Activated CD4-positive, alpha-beta T cell treated with anti-CD3 and anti-CD28 coated beads for 36 hours (primary cell): ENCODE measurements at regions not wholly inside any gene's neighbourhood (a gene's known extent, or its start where the extent isn't known, plus 50 kb on each side); places are given as distances from the start of the nearest gene placed in this dataset.

Source experiments
- ATAC-seq: fragments of 200-7000 bp; cut with Tn5 transposase; one replicate; pipeline ENCODE4 v1.10.0; 2021; ENCODE audit warnings: mild to moderate bottlenecking, moderate library complexity
- CTCF ChIA-PET: fragments of 350-600 bp; sonication (Branson Sonifier 250); formaldehyde crosslinking; loops from one replicate; lab custom pipeline; 2021; ENCODE audit warnings: antibody characterized with exemption; lab: Charles Lee
- POLR2A ChIA-PET: fragments of 350-600 bp; sonication (Branson Sonifier 250); formaldehyde crosslinking; loops from one replicate; lab custom pipeline; 2021; ENCODE audit warnings: antibody characterized with exemption, inconsistent platforms; lab: Charles Lee
- DNase-seq: peaks from one replicate; pipeline ENCODE4 v3.0.0-alpha.2; 2020
- H3K27ac Mint-ChIP-seq: one replicate; pipeline ENCODE4 v1.8.0; 2021; ENCODE audit warnings: mixed read lengths
- H3K27me3 Mint-ChIP-seq: one replicate; pipeline ENCODE4 v1.8.0; 2021; ENCODE audit warnings: mixed read lengths
- H3K36me3 Mint-ChIP-seq: one replicate; pipeline ENCODE4 v1.8.0; 2021; ENCODE audit warnings: low read depth, mixed read lengths
- H3K4me1 Mint-ChIP-seq: one replicate; pipeline ENCODE4 v1.8.0; 2021; ENCODE audit warnings: mixed read lengths
- H3K4me3 Mint-ChIP-seq: one replicate; pipeline ENCODE4 v1.8.0; 2021; ENCODE audit warnings: mild to moderate bottlenecking, moderate library complexity, mixed read lengths
- H3K9me3 Mint-ChIP-seq: one replicate; pipeline ENCODE4 v1.8.0; 2021; ENCODE audit warnings: low read depth, mixed read lengths
- intact Hi-C, 2 experiments: fragments of 100-400 bp; cut with DNase I in 1 of 2; cut with micrococcal nuclease in 1 of 2; formaldehyde crosslinking; loops; one replicate each; pipeline versions ENCODE4 v1.14.2 to v1.15.1; 2022 to 2024; cut with DNase I, micrococcal nuclease

GRCh38 chr4:22336822-22337221 is 179.0 kb downstream of the ADGRA3 start:
- H3K9me3 Mint-ChIP-seq = peaks cover 2% of the 10 kb centered on the region
- no peaks in the 10 kb centered on the region for H3K4me1 Mint-ChIP-seq
- H3K27ac Mint-ChIP-seq = no peak overlapping the region
- H3K27me3 Mint-ChIP-seq = no peaks in the 10 kb centered on the region
- ChIA-PET POLR2A (no interaction called here), CTCF (no interaction called here)
- H3K4me3 Mint-ChIP-seq = no peak overlapping the region
- H3K36me3 Mint-ChIP-seq = no peaks in the 10 kb centered on the region
- intact Hi-C loops = no loop called here
- ATAC-seq (no peak), DNase-seq (no peak)

GRCh38 chr4:22334155-22334554 is 181.7 kb downstream of the ADGRA3 start:
- Mint-ChIP-seq H3K4me3 (no peak overlapping the region), H3K27me3 (no peaks in the 10 kb centered on the region), H3K4me1 (no peaks in the 10 kb centered on the region), H3K27ac (no peak overlapping the region), H3K36me3 (no peaks in the 10 kb centered on the region), H3K9me3 (peaks cover 6% of the 10 kb centered on the region)
- ATAC-seq (no peak), DNase-seq (no peak)
- intact Hi-C loops = no loop called here
- POLR2A ChIA-PET = no interaction called here
- CTCF ChIA-PET = no interaction called here

GRCh38 chr4:22324422-22324821 is 191.4 kb downstream of the ADGRA3 start:
- CTCF ChIA-PET = no interaction called here
- DNase-seq (no peak), ATAC-seq (no peak)
- Mint-ChIP-seq H3K4me3 (no peak overlapping the region), H3K36me3 (no peaks in the 10 kb centered on the region), H3K4me1 (no peaks in the 10 kb centered on the region), H3K27ac (no peak overlapping the region), H3K27me3 (peaks cover 1% of the 10 kb centered on the region), H3K9me3 (peaks cover 5% of the 10 kb centered on the region)
- intact Hi-C loops = no loop called here
- POLR2A ChIA-PET = no interaction called here

GRCh38 chr4:22323691-22324090 is 192.2 kb downstream of the ADGRA3 start:
- no peaks in the 10 kb centered on the region for H3K36me3 Mint-ChIP-seq
- DNase-seq (no peak), ATAC-seq (no peak)
- peaks cover 2% of the 10 kb centered on the region for H3K9me3 Mint-ChIP-seq
- H3K27me3 Mint-ChIP-seq = peaks cover 1% of the 10 kb centered on the region
- ChIA-PET CTCF (no interaction called here), POLR2A (no interaction called here)
- no peak overlapping the region for H3K27ac Mint-ChIP-seq
- H3K4me3 Mint-ChIP-seq = no peak overlapping the region
- no peaks in the 10 kb centered on the region for H3K4me1 Mint-ChIP-seq
- intact Hi-C loops = no loop called here

GRCh38 chr4:22322996-22323395 is 192.9 kb downstream of the ADGRA3 start:
- no peak for DNase-seq
- intact Hi-C loops = no loop called here
- H3K4me3 Mint-ChIP-seq = no peak overlapping the region
- H3K27me3 Mint-ChIP-seq = peaks cover 1% of the 10 kb centered on the region
- ATAC-seq = no peak
- POLR2A ChIA-PET = no interaction called here
- no peak overlapping the region for H3K27ac Mint-ChIP-seq
- CTCF ChIA-PET = interaction anchor here (0.6 kb wide), 1 partner anchor 9 kb away, joined by 3 read pairs; no protein-coding TSS in a partner anchor
- H3K36me3 Mint-ChIP-seq = no peaks in the 10 kb centered on the region
- H3K4me1 Mint-ChIP-seq = no peaks in the 10 kb centered on the region
- peaks cover 2% of the 10 kb centered on the region for H3K9me3 Mint-ChIP-seq

GRCh38 chr4:22315628-22316027 is 200.2 kb downstream of the ADGRA3 start:
- Mint-ChIP-seq H3K36me3 (no peaks in the 10 kb centered on the region), H3K4me3 (no peak overlapping the region), H3K27ac (no peak overlapping the region), H3K27me3 (peaks cover 1% of the 10 kb centered on the region), H3K9me3 (no peaks in the 10 kb centered on the region), H3K4me1 (no peaks in the 10 kb centered on the region)
- intact Hi-C loops = no loop called here
- ATAC-seq (no peak), DNase-seq (no peak)
- CTCF ChIA-PET = no interaction called here
- POLR2A ChIA-PET = no interaction called here

GRCh38 chr4:22313976-22314375 is 201.9 kb downstream of the ADGRA3 start:
- Mint-ChIP-seq H3K27ac (no peak overlapping the region), H3K4me1 (no peaks in the 10 kb centered on the region), H3K36me3 (no peaks in the 10 kb centered on the region), H3K27me3 (no peaks in the 10 kb centered on the region), H3K4me3 (no peak overlapping the region), H3K9me3 (no peaks in the 10 kb centered on the region)
- POLR2A ChIA-PET = no interaction called here
- ATAC-seq (no peak), DNase-seq (no peak)
- intact Hi-C loops = no loop called here
- CTCF ChIA-PET = no interaction called here

- POLR2A ChIA-PET = no interaction called here
- H3K4me1 Mint-ChIP-seq = no peaks in the 10 kb centered on the region
- H3K4me3 Mint-ChIP-seq = no peak overlapping the region
- H3K9me3 Mint-ChIP-seq = no peaks in the 10 kb centered on the region
- CTCF ChIA-PET = interaction anchor here (0.6 to 1.1 kb wide), 2 partner anchors 15 to 77 kb away, joined by 3 read pairs; no protein-coding TSS in a partner anchor
- DNase-seq (no peak), ATAC-seq (no peak)
- H3K36me3 Mint-ChIP-seq = no peaks in the 10 kb centered on the region
- intact Hi-C loops = no loop called here
- no peak overlapping the region for H3K27ac Mint-ChIP-seq
- no peaks in the 10 kb centered on the region for H3K27me3 Mint-ChIP-seq
Observed at GRCh38 chr4:22312113-22312512, 203.8 kb downstream of the ADGRA3 start.

- Mint-ChIP-seq H3K4me1 (no peaks in the 10 kb centered on the region), H3K4me3 (no peak overlapping the region), H3K27me3 (no peaks in the 10 kb centered on the region), H3K36me3 (no peaks in the 10 kb centered on the region), H3K9me3 (peaks cover 8% of the 10 kb centered on the region), H3K27ac (no peak overlapping the region)
- intact Hi-C loops = no loop called here
- CTCF ChIA-PET = no interaction called here
- DNase-seq (no peak), ATAC-seq (no peak)
- POLR2A ChIA-PET = no interaction called here
Observed at GRCh38 chr4:22301253-22301652, 214.6 kb downstream of the ADGRA3 start.

GRCh38 chr4:22299678-22300077 is 216.2 kb downstream of the ADGRA3 start:
- ChIA-PET CTCF (interaction anchor here (0.7 kb wide), 1 partner anchor 58 kb away, joined by 3 read pairs; no protein-coding TSS in a partner anchor), POLR2A (no interaction called here)
- H3K9me3 Mint-ChIP-seq = peaks cover 6% of the 10 kb centered on the region
- H3K4me3 Mint-ChIP-seq = no peak overlapping the region
- DNase-seq (no peak), ATAC-seq (no peak)
- no peak overlapping the region for H3K27ac Mint-ChIP-seq
- intact Hi-C loops = no loop called here
- H3K27me3 Mint-ChIP-seq = no peaks in the 10 kb centered on the region
- H3K4me1 Mint-ChIP-seq = no peaks in the 10 kb centered on the region
- no peaks in the 10 kb centered on the region for H3K36me3 Mint-ChIP-seq

- ATAC-seq (no peak), DNase-seq (no peak)
- Mint-ChIP-seq H3K9me3 (peaks cover 9% of the 10 kb centered on the region), H3K36me3 (no peaks in the 10 kb centered on the region), H3K4me3 (no peak overlapping the region), H3K27ac (no peak overlapping the region), H3K27me3 (no peaks in the 10 kb centered on the region), H3K4me1 (no peaks in the 10 kb centered on the region)
- CTCF ChIA-PET = no interaction called here
- intact Hi-C loops = no loop called here
- POLR2A ChIA-PET = no interaction called here
Observed at GRCh38 chr4:22287631-22288030, 228.2 kb downstream of the ADGRA3 start.

GRCh38 chr4:22268350-22269025 is 247.4 kb downstream of the ADGRA3 start:
- Mint-ChIP-seq H3K9me3 (peaks cover 17% of the 10 kb centered on the region), H3K27ac (no peak overlapping the region), H3K36me3 (no peaks in the 10 kb centered on the region), H3K4me1 (no peaks in the 10 kb centered on the region), H3K4me3 (no peak overlapping the region), H3K27me3 (no peaks in the 10 kb centered on the region)
- ATAC-seq (no peak), DNase-seq (no peak)
- intact Hi-C loops = no loop called here
- CTCF ChIA-PET = no interaction called here
- POLR2A ChIA-PET = no interaction called here
